HL-60/S4 treated with phorbol 12-myristate 13-acetate at 8.2 ng/mL for 4 days and 3 days (cell line): ENCODE measurements at regions not wholly inside any gene's neighbourhood (a gene's known extent, or its start where the extent isn't known, plus 50 kb on each side); places are given as distances from the start of the nearest gene placed in this dataset.

Experiments
- in situ Hi-C: fragments of 300-500 bp; cut with MboI; formaldehyde crosslinking; loops from 2 replicates; pipeline ENCODE4 v1.15.0; 2022; ENCODE audit warnings: low sequenced_read_pairs

DNA sequence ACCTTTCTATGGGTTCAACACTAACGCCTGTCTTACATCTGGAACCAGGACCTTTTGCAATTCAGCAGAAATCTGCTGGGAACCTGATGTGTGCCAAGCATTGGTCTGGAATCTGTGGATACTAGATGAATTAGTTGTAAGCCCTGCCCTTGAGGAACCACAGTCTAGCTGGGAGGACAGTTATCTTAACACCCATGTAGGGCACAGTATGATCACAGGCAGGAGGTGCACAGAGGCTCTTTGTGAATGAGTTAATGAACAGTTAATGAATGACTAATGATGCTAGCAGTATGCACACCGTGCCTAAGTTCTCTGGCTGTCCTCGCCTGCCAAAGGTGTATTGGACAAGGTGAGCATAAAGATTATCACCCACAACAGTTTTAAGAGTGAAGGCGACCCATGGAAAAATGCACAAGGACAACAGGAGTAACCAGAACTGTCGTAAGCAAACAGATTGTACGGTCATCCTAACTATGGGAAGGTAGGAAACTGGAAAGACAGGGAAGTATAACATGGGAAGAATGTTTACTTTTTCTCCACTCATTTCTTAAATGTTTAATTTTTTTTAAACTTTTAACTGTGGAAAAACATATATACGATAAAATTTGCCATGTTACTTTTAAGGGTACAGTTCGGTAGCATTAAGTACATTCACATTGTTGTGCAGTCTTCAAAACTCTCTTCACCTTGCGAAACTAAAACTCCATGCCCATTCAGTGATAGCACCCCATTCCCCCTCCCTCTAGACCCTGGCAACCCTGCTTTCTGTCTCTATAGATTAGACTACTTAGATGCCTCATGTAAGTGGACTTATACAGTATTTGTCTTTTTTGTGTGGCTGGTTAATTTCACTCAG, 139.9 kb downstream of the CXCL12 start:
- in situ Hi-C loops: no loop called here

- in situ Hi-C loops: no loop called here
Observed at GRCh38 chr10:44243851-44244510, 140.9 kb downstream of the CXCL12 start.

DNA sequence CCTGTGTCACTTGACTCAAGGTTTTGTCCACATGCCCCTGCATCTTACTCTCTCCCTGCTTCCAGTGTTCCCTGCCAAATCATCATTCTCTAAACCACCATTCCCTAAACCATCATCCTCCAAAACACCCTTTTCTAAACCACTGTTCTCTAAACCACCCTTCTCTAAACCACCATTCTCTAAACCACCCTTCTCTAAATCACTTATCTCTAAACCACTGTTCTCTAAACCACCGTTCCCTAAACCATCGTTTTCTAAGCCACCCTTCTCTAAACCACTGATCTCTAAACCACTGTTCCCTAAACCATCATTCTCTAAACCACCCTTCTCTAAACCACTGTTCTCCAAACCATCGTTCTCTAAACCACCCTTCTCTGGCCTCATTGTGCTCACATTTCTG, 142.1 kb downstream of the CXCL12 start:
- in situ Hi-C loops: no loop called here

DNA sequence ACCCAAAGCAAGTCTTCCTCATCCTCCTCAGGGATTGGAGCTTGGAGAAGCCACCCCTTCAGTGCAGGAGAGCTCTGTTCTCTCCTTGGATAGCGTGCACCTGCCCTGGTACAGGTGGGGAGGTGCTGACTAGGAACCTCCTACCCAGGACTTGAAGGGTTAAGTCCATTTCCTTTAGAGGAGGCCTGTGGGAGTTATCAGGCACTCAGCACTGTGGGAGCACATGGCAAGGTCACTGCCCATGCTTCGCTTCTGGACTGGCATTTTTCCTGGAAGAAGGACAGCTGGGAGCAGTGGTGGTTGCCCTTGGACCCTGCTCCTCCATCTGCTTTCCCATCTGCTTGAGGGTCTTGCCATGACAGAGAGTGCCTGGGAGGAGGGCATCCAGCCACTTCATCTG, 142.8 kb downstream of the CXCL12 start:
- in situ Hi-C loops: no loop called here

- in situ Hi-C loops: no loop called here
Observed at GRCh38 chr10:44240584-44241205, 144.2 kb downstream of the CXCL12 start.

DNA sequence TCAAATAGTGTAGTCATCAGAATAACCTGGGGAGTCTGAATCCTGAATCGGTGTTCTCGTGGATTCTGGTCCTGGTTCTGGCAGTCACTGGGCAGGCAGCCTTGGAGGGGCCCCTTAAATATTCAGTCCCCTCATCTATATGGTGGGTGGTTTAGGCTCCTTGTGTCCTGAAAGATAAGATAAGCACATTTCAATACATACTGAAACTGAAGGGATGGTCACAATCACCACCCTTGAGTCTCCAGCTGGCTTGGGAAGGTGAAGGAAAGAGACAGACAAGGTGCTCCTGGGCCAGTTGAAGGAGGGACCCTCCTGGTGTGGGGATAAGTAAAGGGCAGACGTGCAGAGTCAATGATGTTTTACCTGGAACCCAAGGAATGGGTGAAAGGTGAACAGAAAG, 146.7 kb downstream of the CXCL12 start:
- in situ Hi-C loops: no loop called here

DNA sequence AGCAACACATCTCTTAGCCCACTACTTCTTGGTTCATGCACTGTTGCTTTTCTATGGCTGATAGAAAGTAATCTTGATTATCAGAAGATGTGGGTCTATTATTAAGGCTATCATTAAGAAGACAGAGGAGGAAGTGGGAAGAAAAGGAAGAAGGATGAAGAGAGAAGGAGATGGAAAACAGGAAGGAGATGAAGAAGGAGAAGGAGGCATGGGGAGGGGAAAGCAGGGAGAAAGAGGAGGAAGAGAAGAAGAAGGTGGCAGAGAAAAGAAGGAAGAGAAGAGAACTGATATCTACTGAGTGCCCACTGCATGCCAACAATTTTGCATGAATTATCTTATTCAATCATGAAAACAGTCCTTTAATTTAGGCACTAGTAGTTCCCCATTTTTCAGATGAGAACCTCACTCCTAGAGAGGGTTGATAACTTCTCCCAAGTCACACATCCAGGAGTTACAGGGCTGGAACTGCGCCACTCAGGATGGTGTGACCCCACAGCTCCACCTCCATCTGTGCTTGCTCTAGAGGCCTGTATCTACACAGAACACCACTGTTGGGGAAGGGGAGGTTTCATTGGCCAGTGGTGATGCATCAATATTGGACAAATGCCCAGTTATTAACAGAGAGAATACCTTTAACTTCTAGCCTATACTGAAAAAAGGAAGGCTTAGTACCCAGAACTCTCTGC, 147.4 kb downstream of the CXCL12 start:
- in situ Hi-C loops: no loop called here

GRCh38 chr10:44235363-44235762, 149.5 kb downstream of the CXCL12 start:
- in situ Hi-C loops: no loop called here

GRCh38 chr10:44234483-44234875, 150.4 kb downstream of the CXCL12 start:
- in situ Hi-C loops: no loop called here

- in situ Hi-C loops: no loop called here
Observed at GRCh38 chr10:44233561-44234482, 151.1 kb downstream of the CXCL12 start.

DNA sequence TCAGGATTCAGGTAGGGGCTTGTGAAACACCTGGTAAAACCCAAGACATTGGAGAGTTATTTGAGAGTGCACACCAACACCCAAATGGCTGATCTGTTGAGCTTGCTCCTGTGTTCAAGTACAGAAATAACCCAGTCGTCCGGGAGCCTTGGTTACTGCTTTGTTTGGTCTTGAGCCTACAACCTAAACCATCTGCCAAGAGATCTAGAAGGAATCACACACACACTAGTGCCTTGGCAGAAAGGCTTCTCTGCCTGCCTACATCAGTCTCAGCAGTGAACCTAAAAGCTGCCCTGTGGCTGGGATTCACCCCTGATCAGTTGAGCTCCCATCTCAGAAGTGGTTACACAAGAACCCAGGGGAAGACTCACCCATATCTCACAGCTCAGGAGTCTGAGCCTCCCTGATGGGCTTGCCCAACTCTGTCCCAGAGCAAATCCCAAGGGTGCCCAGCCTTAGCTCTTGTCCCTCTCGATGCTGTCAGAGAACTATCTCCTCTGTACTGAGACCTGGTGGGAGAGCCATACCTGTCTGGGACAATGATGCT, 167.6 kb downstream of the CXCL12 start:
- in situ Hi-C loops: no loop called here

DNA sequence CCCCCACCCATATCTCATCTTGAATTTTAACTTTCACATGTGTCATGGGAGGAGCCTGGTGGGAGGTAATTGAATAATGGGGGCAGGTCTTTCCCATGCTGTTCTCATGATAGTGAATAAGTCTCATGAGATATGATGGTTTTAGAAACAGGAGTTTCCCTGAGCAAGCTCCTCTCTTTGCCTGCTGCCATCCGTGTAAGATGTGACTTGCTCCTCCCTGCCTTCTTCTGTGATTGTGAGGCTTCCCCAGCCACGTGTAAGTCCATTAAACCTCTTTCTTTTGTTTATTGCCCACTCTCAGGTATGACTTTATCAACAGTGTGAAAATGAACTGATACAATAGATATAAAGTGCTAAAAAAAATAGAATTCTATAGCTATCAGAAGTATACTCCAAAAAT, 168.8 kb downstream of the CXCL12 start:
- in situ Hi-C loops: no loop called here

- in situ Hi-C loops: no loop called here
Observed at GRCh38 chr10:44209811-44210210, 175.1 kb downstream of the CXCL12 start.

DNA sequence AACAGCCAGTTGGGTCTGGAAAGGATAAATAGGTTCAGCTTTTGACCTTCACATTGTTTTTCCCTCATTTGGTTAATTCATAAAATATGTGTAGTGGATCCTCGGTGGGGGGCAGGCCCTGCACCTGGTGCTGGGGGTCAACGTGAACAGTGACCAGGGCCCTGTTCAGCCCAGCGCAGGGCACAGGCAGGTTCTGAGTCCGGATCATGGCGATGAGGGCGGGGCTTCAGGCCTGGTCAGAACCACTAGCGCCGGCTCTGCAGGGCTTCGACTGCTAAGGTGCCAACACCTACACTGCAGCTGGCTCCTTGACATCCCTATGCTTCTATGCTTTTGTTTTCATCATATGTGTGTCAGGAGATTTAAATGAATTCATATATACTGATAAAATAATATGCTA, 177.7 kb downstream of the CXCL12 start:
- in situ Hi-C loops: no loop called here

- in situ Hi-C loops: no loop called here
Observed at GRCh38 chr10:44206127-44206818, 178.6 kb downstream of the CXCL12 start.

- in situ Hi-C loops: no loop called here
Observed at GRCh38 chr10:44205067-44205466, 179.8 kb downstream of the CXCL12 start.

- in situ Hi-C loops: no loop called here
Observed at GRCh38 chr10:44203535-44203934, 181.4 kb downstream of the CXCL12 start.

GRCh38 chr10:44202952-44203351, 181.9 kb downstream of the CXCL12 start:
- in situ Hi-C loops: no loop called here

DNA sequence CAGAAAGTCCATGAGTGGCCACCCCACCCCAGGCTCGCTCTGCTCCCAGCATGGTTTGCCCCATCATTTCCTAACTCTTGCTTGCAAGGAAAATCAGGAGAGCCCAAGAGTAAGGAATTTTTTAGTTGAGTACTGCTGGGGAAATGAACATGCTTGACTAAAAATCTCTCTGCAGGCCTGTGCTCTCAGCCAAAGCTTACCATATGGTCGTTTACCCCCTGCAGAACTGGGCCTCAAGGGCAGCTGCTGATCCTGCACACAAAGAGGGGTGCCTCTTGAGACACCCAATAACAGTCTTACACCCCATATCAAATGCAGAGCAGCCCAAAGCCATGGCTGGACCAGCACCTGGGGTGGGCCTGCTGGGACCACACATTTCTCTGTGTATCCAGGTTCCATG, 183.2 kb downstream of the CXCL12 start:
- in situ Hi-C loops: no loop called here
